GM19238 (cell line): ENCODE measurements at regions not wholly inside any gene's neighbourhood (a gene's known extent, or its start where the extent isn't known, plus 50 kb on each side); places are given as distances from the start of the nearest gene placed in this dataset.

ENCODE experiments used
- DNase-seq: peaks from one replicate; pipeline ENCODE4 v3.0.0; 2011; ENCODE audit warnings: low spot score; ENCODE audit not compliant: insufficient read length

- no peak for DNase-seq
Observed at GRCh38 chr7:25802057-25802456, 349.9 kb upstream of the NFE2L3 start.

GRCh38 chr7:25802473-25802872 lies 349.5 kb upstream of the NFE2L3 start:
- no peak for DNase-seq

GRCh38 chr7:25803117-25803887 lies 348.7 kb upstream of the NFE2L3 start:
- no peak for DNase-seq

- no peak for DNase-seq
Observed at GRCh38 chr7:25804154-25804553, 347.8 kb upstream of the NFE2L3 start.

GRCh38 chr7:25805027-25805687 lies 346.8 kb upstream of the NFE2L3 start:
- no peak for DNase-seq

- no peak for DNase-seq
Observed at GRCh38 chr7:25807086-25807611, 344.8 kb upstream of the NFE2L3 start.

- no peak for DNase-seq
Observed at GRCh38 chr7:25809441-25809840, 342.6 kb upstream of the NFE2L3 start.

GRCh38 chr7:25812086-25812850 lies 339.7 kb upstream of the NFE2L3 start:
- DNase-seq = no peak

GRCh38 chr7:25813381-25813780 lies 338.6 kb upstream of the NFE2L3 start:
- DNase-seq = no peak

- DNase-seq = no peak
Observed at GRCh38 chr7:25815711-25816110, 336.3 kb upstream of the NFE2L3 start.

- DNase-seq = no peak
Observed at GRCh38 chr7:25820432-25821040, 331.5 kb upstream of the NFE2L3 start.

- no peak for DNase-seq
Observed at GRCh38 chr7:25821225-25821624, 330.8 kb upstream of the NFE2L3 start.

- DNase-seq = no peak
Observed at GRCh38 chr7:25822823-25823222, 329.2 kb upstream of the NFE2L3 start.

- no peak for DNase-seq
Observed at GRCh38 chr7:25823571-25823970, 328.4 kb upstream of the NFE2L3 start.

GRCh38 chr7:25828468-25828867 lies 323.5 kb upstream of the NFE2L3 start:
- DNase-seq = no peak

- no peak for DNase-seq
Observed at GRCh38 chr7:25829663-25830062, 322.3 kb upstream of the NFE2L3 start.

GRCh38 chr7:25830215-25830614 lies 321.8 kb upstream of the NFE2L3 start:
- no peak for DNase-seq

GRCh38 chr7:25831062-25831691 lies 320.8 kb upstream of the NFE2L3 start:
- DNase-seq = no peak

GRCh38 chr7:25831831-25832411 lies 320.1 kb upstream of the NFE2L3 start:
- no peak for DNase-seq

GRCh38 chr7:25832456-25832855 lies 319.5 kb upstream of the NFE2L3 start:
- no peak for DNase-seq

GRCh38 chr7:25832929-25833328 lies 319.1 kb upstream of the NFE2L3 start:
- no peak for DNase-seq
